ENCODE measurements at regions not wholly inside any gene's neighbourhood (a gene's known extent, or its start where the extent isn't known, plus 50 kb on each side); places are given as distances from the start of the nearest gene placed in this dataset.
"Not testable (repeated sequence)": the region's sequence is repeated elsewhere in the genome, so short reads cannot be mapped to it uniquely, and the experiment has no call there.

GRCh38 chr16:17780181-17780580 lies 309.4 kb upstream of the XYLT1 start:
- DNase-seq: no peak

- no peak for DNase-seq
These were observed 306.7 kb upstream of the XYLT1 start for GRCh38 chr16:17777408-17777863.

- no peak for DNase-seq
These were observed 306.1 kb upstream of the XYLT1 start for GRCh38 chr16:17776888-17777287.

- no peak for DNase-seq
These were observed 305.7 kb upstream of the XYLT1 start for GRCh38 chr16:17776465-17776864.

- DNase-seq: no peak
These were observed 304.3 kb upstream of the XYLT1 start for GRCh38 chr16:17775061-17775460.

- no peak for DNase-seq
These were observed 302.9 kb upstream of the XYLT1 start for GRCh38 chr16:17773698-17774101.

GRCh38 chr16:17770104-17770503 lies 299.3 kb upstream of the XYLT1 start:
- no peak for DNase-seq

- no peak for DNase-seq
These were observed 298.3 kb upstream of the XYLT1 start for GRCh38 chr16:17769065-17769464.

GRCh38 chr16:17768257-17768656 lies 297.5 kb upstream of the XYLT1 start:
- DNase-seq: no peak

- DNase-seq: no peak
These were observed 295.3 kb upstream of the XYLT1 start for GRCh38 chr16:17766012-17766411.

- no peak for DNase-seq
These were observed 289.0 kb upstream of the XYLT1 start for GRCh38 chr16:17759451-17760390.

GRCh38 chr16:17757808-17758207 lies 287.0 kb upstream of the XYLT1 start:
- no peak for DNase-seq

GRCh38 chr16:17755158-17755557 lies 284.4 kb upstream of the XYLT1 start:
- DNase-seq: no peak

GRCh38 chr16:17753434-17753833 lies 282.7 kb upstream of the XYLT1 start:
- DNase-seq: no peak

- no peak for DNase-seq
These were observed 278.9 kb upstream of the XYLT1 start for GRCh38 chr16:17749706-17750105.

GRCh38 chr16:17748044-17748719 lies 277.4 kb upstream of the XYLT1 start:
- DNase-seq: no peak

GRCh38 chr16:17747081-17747756 lies 276.5 kb upstream of the XYLT1 start:
- DNase-seq: no peak

GRCh38 chr16:17744921-17745572 lies 274.3 kb upstream of the XYLT1 start:
- peak; percentile 9 for DNase-seq

- DNase-seq: no peak
These were observed 272.8 kb upstream of the XYLT1 start for GRCh38 chr16:17743578-17743977.

GRCh38 chr16:17743158-17743557 lies 272.4 kb upstream of the XYLT1 start:
- DNase-seq: no peak

GRCh38 chr16:17735099-17735498 lies 264.3 kb upstream of the XYLT1 start:
- not testable (repeated sequence) for DNase-seq

GRCh38 chr16:17729820-17730219 lies 259.1 kb upstream of the XYLT1 start:
- no peak for DNase-seq

- no peak for DNase-seq
These were observed 257.4 kb upstream of the XYLT1 start for GRCh38 chr16:17728196-17728595.

Data from DMS153 (cell line).